K562 (cell line): ENCODE measurements at regions not wholly inside any gene's neighbourhood (a gene's known extent, or its start where the extent isn't known, plus 50 kb on each side); places are given as distances from the start of the nearest gene placed in this dataset.

Experiments used
- ATAC-seq: fragments of 200-7000 bp; cut with Tn5 transposase; 3 replicates; pipeline ENCODE4 v1.9.1; 2020; ENCODE audit warnings: moderate library complexity
- BruUV-seq: library from RNA; stranded (reverse); fragments of 400-500 nt; replicated peaks from 2 replicates; lab custom pipeline; 2021; lab: Mats Ljungman, UMichigan
- CTCF ChIA-PET: fragments of 300-600 bp; formaldehyde crosslinking; extraction: SDS; loops from one replicate; lab custom pipeline; 2021; ENCODE audit warnings: low intra/inter-chr PET ratio; lab: Yijun Ruan, JAX
- POLR2A ChIA-PET: fragments of 300-600, 350-650 bp; sonication (Branson Sonifier 250); formaldehyde crosslinking; extraction: SDS; loops from one replicate; lab custom pipeline; 2021; ENCODE audit warnings: antibody characterized with exemption, inconsistent platforms; lab: Yijun Ruan, JAX
- DNase-seq, 4 experiments: peaks; one replicate each; pipeline versions ENCODE4 v3.0.0 to v3.0.0-alpha.2; 2011 to 2018; ENCODE audit warnings: low spot score in 3 of 4, mixed read lengths in 3 of 4; ENCODE audit errors: extremely low read depth in 1 of 4
- FAIRE-seq: peaks from 2 replicates; lab custom pipeline; 2011; peaks lifted over from hg19 to GRCh38; lab: Jason Lieb, UNC
- H2AFZ ChIP-seq: 2 replicates; pipeline ENCODE4 v1.6.0; 2011; ENCODE audit warnings: low read depth, low read length, control low read depth, inconsistent platforms
- H3K27ac ChIP-seq: fragments of 200-600 bp; 3 replicates; pipeline ENCODE4 v1.8.0; 2011; ENCODE audit warnings: low read depth, mild to moderate bottlenecking, control low read depth, inconsistent platforms, low read length, moderate library complexity, mixed read lengths; ENCODE audit errors: extremely low read depth
- H3K27me3 ChIP-seq, 2 experiments: fragments of 300-600 bp in 1 of 2; 2 replicates in 1 of 2; 3 replicates in 1 of 2; pipeline versions ENCODE4 v1.6.0 to v1.8.0; 2011; ENCODE audit warnings: inconsistent platforms in 2 of 2, low read length in 2 of 2, mild to moderate bottlenecking in 1 of 2, mixed read lengths in 1 of 2, moderate library complexity in 1 of 2; ENCODE audit not compliant: control insufficient read depth in 2 of 2, insufficient read depth in 2 of 2
- H3K36me3 ChIP-seq: fragments of 300-600 bp; 3 replicates; pipeline ENCODE4 v1.8.0; 2011; ENCODE audit warnings: mild to moderate bottlenecking, low read length, inconsistent platforms; ENCODE audit not compliant: control insufficient read depth, insufficient read depth
- H3K4me1 ChIP-seq, 2 experiments: fragments of 200-600 bp in 1 of 2; replicated peaks in 1 of 2; 2 replicates in 1 of 2; 3 replicates in 1 of 2; pipeline versions ENCODE4 v1.5.1 to v1.8.0; 2011; ENCODE audit warnings: inconsistent platforms in 2 of 2, low read length in 2 of 2, mild to moderate bottlenecking in 1 of 2, mixed read lengths in 1 of 2, moderate library complexity in 1 of 2; ENCODE audit not compliant: control insufficient read depth in 2 of 2, insufficient read depth in 2 of 2
- H3K4me2 ChIP-seq: 2 replicates; pipeline ENCODE4 v1.6.1; 2011; ENCODE audit warnings: low read length, control low read depth, inconsistent platforms, mixed read lengths; ENCODE audit not compliant: insufficient read depth
- H3K4me3 ChIP-seq: fragments of 200-600 bp; sonication (generic), shearing (Covaris generic); 2 replicates; pipeline ENCODE4 v1.5.1; 2016; ENCODE audit warnings: control low read depth, inconsistent platforms
- H3K79me2 ChIP-seq: fragments of 200-600 bp; 3 replicates; pipeline ENCODE4 v1.8.0; 2011; ENCODE audit warnings: low read length, inconsistent platforms; ENCODE audit not compliant: control insufficient read depth, insufficient read depth
- H3K9ac ChIP-seq, 2 experiments: 2 replicates each; pipeline versions ENCODE4 v1.6.0 to v1.6.1; 2011; ENCODE audit warnings: low read depth in 2 of 2, low read length in 2 of 2, control low read depth in 1 of 2, inconsistent platforms in 1 of 2, mild to moderate bottlenecking in 1 of 2, mixed read lengths in 1 of 2; ENCODE audit not compliant: insufficient read depth in 1 of 2
- H3K9me1 ChIP-seq: one replicate; pipeline ENCODE4 v1.6.0; 2011; ENCODE audit warnings: inconsistent platforms, mild to moderate bottlenecking, low read length, moderate library complexity; ENCODE audit not compliant: control insufficient read depth, insufficient read depth
- H3K9me3 ChIP-seq: replicated peaks from 2 replicates; pipeline ENCODE4 v1.5.1; 2011; ENCODE audit warnings: low read depth, low read length, inconsistent platforms; ENCODE audit not compliant: control insufficient read depth, insufficient read depth
- H4K20me1 ChIP-seq: replicated peaks from 2 replicates; pipeline ENCODE4 v1.6.1; 2011; ENCODE audit warnings: low read length, inconsistent platforms, mixed read lengths; ENCODE audit not compliant: control insufficient read depth, insufficient read depth
- ARID3A ChIP-seq: IDR thresholded peaks from 2 replicates; pipeline ENCODE4 v1.6.1; 2012; ENCODE audit warnings: low read depth, low read length, improper control_type of control experiment, borderline replicate concordance
- BCL6 ChIP-seq: fragments of 250-450 bp; sonication (Bioruptor Pico); IDR thresholded peaks from 2 replicates; pipeline ENCODE4 v1.4.0; 2020
- COPS2 ChIP-seq: fragments of 450-650 bp; conservative IDR thresholded peaks from 2 replicates; pipeline ENCODE4 v1.6.1; 2016; ENCODE audit warnings: mild to moderate bottlenecking, moderate library complexity
- CREB5 ChIP-seq: fragments of 250-450 bp; sonication (Bioruptor Pico); IDR thresholded peaks from 2 replicates; pipeline ENCODE4 v1.5.0; 2020; ENCODE audit warnings: mild to moderate bottlenecking
- E4F1 ChIP-seq: fragments of 250-450 bp; sonication (Bioruptor Pico); IDR thresholded peaks from 2 replicates; pipeline ENCODE4 v1.5.0; 2021; ENCODE audit warnings: mild to moderate bottlenecking, borderline replicate concordance
- ELF2 ChIP-seq: fragments of 250-450 bp; sonication (Bioruptor Pico); IDR thresholded peaks from 2 replicates; pipeline ENCODE4 v1.5.0; 2021; ENCODE audit warnings: mild to moderate bottlenecking
- HOMEZ ChIP-seq: fragments of 250-450 bp; sonication (Bioruptor Pico); IDR thresholded peaks from 2 replicates; pipeline ENCODE4 v1.4.0; 2020; ENCODE audit warnings: mild to moderate bottlenecking, moderate library complexity
- MAX ChIP-seq: sonication (generic); formaldehyde crosslinking; IDR thresholded peaks from 2 replicates; pipeline ENCODE4 v1.9.0; 2022; ENCODE audit warnings: mild to moderate bottlenecking, missing genetic modification reagents
- MYBL2 ChIP-seq, 2 experiments: fragments of 450-650 bp in 1 of 2; sonication (generic) in 1 of 2; formaldehyde crosslinking in 1 of 2; IDR thresholded peaks; 2 replicates each; pipeline versions ENCODE4 v1.6.1 to v1.8.1; 2017 to 2022; ENCODE audit warnings: borderline replicate concordance in 1 of 2, inconsistent platforms in 1 of 2, low read depth in 1 of 2, mild to moderate bottlenecking in 1 of 2, missing genetic modification reagents in 1 of 2, moderate library complexity in 1 of 2
- SIRT6 ChIP-seq: IDR thresholded peaks from one replicate; pipeline ENCODE4 v1.6.1; 2012; ENCODE audit warnings: low read depth, mild to moderate bottlenecking, control low read depth, inconsistent platforms, low read length, moderate library complexity
- TARDBP ChIP-seq: fragments of 450-650 bp; IDR thresholded peaks from 2 replicates; pipeline ENCODE4 v1.6.1; 2016
- TBP ChIP-seq: optimal IDR thresholded peaks from 2 replicates; pipeline ENCODE3; 2011; ENCODE audit warnings: low read depth, low read length, improper control_type of control experiment
- XRCC3 ChIP-seq: fragments of 450-650 bp; IDR thresholded peaks from 2 replicates; pipeline ENCODE4 v1.6.1; 2017; ENCODE audit warnings: mild to moderate bottlenecking, moderate library complexity
- ZBTB1 ChIP-seq: sonication (generic); formaldehyde crosslinking; IDR thresholded peaks from 2 replicates; pipeline ENCODE4 v1.8.1; 2023; ENCODE audit warnings: missing genetic modification reagents, low read depth, mild to moderate bottlenecking, borderline replicate concordance
- ZFPM2 ChIP-seq: fragments of 250-450 bp; sonication (Bioruptor Pico); IDR thresholded peaks from 2 replicates; pipeline ENCODE4 v1.5.1; 2022; ENCODE audit warnings: mild to moderate bottlenecking
- ZNF134 ChIP-seq: fragments of 250-450 bp; sonication (Bioruptor Pico); conservative IDR thresholded peaks from 2 replicates; pipeline ENCODE4 v1.4.0; 2020
- ZNF224 ChIP-seq: sonication (generic); formaldehyde crosslinking; IDR thresholded peaks from 2 replicates; pipeline ENCODE4 v1.8.0; 2022; ENCODE audit warnings: mild to moderate bottlenecking, missing genetic modification reagents
- ZNF263 ChIP-seq: sonication (generic); formaldehyde crosslinking; IDR thresholded peaks from 2 replicates; pipeline ENCODE4 v1.8.0; 2022; ENCODE audit warnings: mild to moderate bottlenecking, missing genetic modification reagents, borderline replicate concordance
- in situ Hi-C: fragments of 300-500 bp; cut with MboI; formaldehyde crosslinking; loops from 4 replicates; pipeline ENCODE4 v1.15.0; 2018; ENCODE audit warnings: inconsistent platforms, mixed read lengths
- intact Hi-C: fragments of 100-400 bp; cut with micrococcal nuclease; formaldehyde crosslinking; loops from 2 replicates; pipeline ENCODE4 v1.14.2; 2022

- FAIRE-seq (no peak), ATAC-seq (no peak), DNase-seq (no peak)
- H3K79me2 ChIP-seq: no peaks in the 10 kb centered on the region
- H3K9ac ChIP-seq: no peak overlapping the region
- H3K27ac ChIP-seq: no peak overlapping the region
- in situ Hi-C loops (no loop called here), intact Hi-C loops (no loop called here)
- no peaks in the 10 kb centered on the region for H3K9me3 ChIP-seq
- ChIA-PET CTCF (no interaction called here), POLR2A (no interaction called here)
- H3K9me1 ChIP-seq: no peaks in the 10 kb centered on the region
- no peak overlapping the region for H3K4me3 ChIP-seq
- no peaks in the 10 kb centered on the region for H3K4me1 ChIP-seq
- H2AFZ ChIP-seq: no peak overlapping the region
- no peak overlapping the region for H3K4me2 ChIP-seq
- H3K27me3 ChIP-seq: no peaks in the 10 kb centered on the region
- BruUV-seq: no TSS peak
- no peaks in the 10 kb centered on the region for H4K20me1 ChIP-seq
- H3K36me3 ChIP-seq: no peaks in the 10 kb centered on the region
- TF ChIP-seq MYBL2 (IDR thresholded peaks at IDR 0.05; ENCODE audit: low read depth): no peak
- no peak for TF ChIP-seq MYBL2 (CRISPR knock-in tag; IDR thresholded peaks at IDR 0.05; ENCODE audit: borderline replicate concordance)
- no peak for TF ChIP-seq ZBTB1
- TF ChIP-seq COPS2: no peak
- TF ChIP-seq CREB5: no peak
- TF ChIP-seq ZNF134 (CRISPR knock-in tag): no peak
- no peak for TF ChIP-seq ZNF263 (CRISPR knock-in tag)
- TF ChIP-seq HOMEZ (CRISPR knock-in tag): no peak
- no peak for TF ChIP-seq MAX (CRISPR knock-in tag)
- TF ChIP-seq ZFPM2 (CRISPR knock-in tag): no peak
- TF ChIP-seq ARID3A: no peak
- no peak for TF ChIP-seq ELF2
- no peak for TF ChIP-seq TBP
- no peak for TF ChIP-seq ZNF224 (CRISPR knock-in tag)
- TF ChIP-seq XRCC3: no peak
- TF ChIP-seq E4F1: no peak
- TF ChIP-seq SIRT6: no peak
- no peak for TF ChIP-seq BCL6
- no peak for TF ChIP-seq TARDBP
Measured at GRCh38 chr5:64069486-64069885, 96.2 kb upstream of the RNF180 start.
